NT2/D1 (cell line): ENCODE measurements at regions not wholly inside any gene's neighbourhood (a gene's known extent, or its start where the extent isn't known, plus 50 kb on each side); places are given as distances from the start of the nearest gene placed in this dataset.

ENCODE experiments used
- YY1 ChIP-seq: IDR thresholded peaks from 2 replicates; pipeline ENCODE4 v1.6.1; 2011; ENCODE audit not compliant: insufficient read length, insufficient read depth
- ZNF274 ChIP-seq: IDR thresholded peaks from 2 replicates; pipeline ENCODE4 v1.6.1; 2011; ENCODE audit warnings: mild to moderate bottlenecking, low read depth, low read length

- TF ChIP-seq ZNF274 (no peak), YY1 (no peak)
Measured at GRCh38 chr10:61313460-61313859, 139.7 kb downstream of the TMEM26 start.
